DND-41 (cell line): ENCODE measurements at regions not wholly inside any gene's neighbourhood (a gene's known extent, or its start where the extent isn't known, plus 50 kb on each side); places are given as distances from the start of the nearest gene placed in this dataset.

ENCODE experiments used
- CTCF ChIP-seq: IDR thresholded peaks from 2 replicates; pipeline ENCODE4 v1.5.1; 2012; ENCODE audit warnings: borderline replicate concordance, low read length, moderate library complexity, mild to moderate bottlenecking; ENCODE audit not compliant: poor library complexity, severe bottlenecking; ENCODE audit errors: extremely low read depth
- EZH2 ChIP-seq: IDR thresholded peaks from 3 replicates; pipeline ENCODE4 v1.6.1; 2012; ENCODE audit warnings: borderline replicate concordance, low read depth, mild to moderate bottlenecking, moderate library complexity, low read length, inconsistent platforms; ENCODE audit not compliant: severe bottlenecking

GRCh38 chrX:6449946-6450345, 85.0 kb downstream of the VCX3A start:
- TF ChIP-seq CTCF (no peak), EZH2 (no peak)
